Chondrocyte (in vitro differentiated cells): ENCODE measurements at regions not wholly inside any gene's neighbourhood (a gene's known extent, or its start where the extent isn't known, plus 50 kb on each side); places are given as distances from the start of the nearest gene placed in this dataset.

Source experiments
- DNase-seq: peaks from one replicate; pipeline ENCODE4 v3.0.0; 2021; ENCODE audit warnings: mixed read lengths, low spot score
- H3K27ac Mint-ChIP-seq: one replicate; pipeline ENCODE4 v1.8.0; 2021; ENCODE audit warnings: mild to moderate bottlenecking, moderate library complexity, mixed read lengths; ENCODE audit not compliant: unreplicated experiment
- H3K27me3 Mint-ChIP-seq: 2 replicates; pipeline ENCODE4 v1.8.0; 2021; ENCODE audit warnings: low read depth, mixed read lengths
- H3K36me3 Mint-ChIP-seq: 2 replicates; pipeline ENCODE4 v1.8.0; 2021; ENCODE audit warnings: low read depth, mixed read lengths
- H3K4me1 Mint-ChIP-seq: 2 replicates; pipeline ENCODE4 v1.8.0; 2021; ENCODE audit warnings: low read depth, mild to moderate bottlenecking, mixed read lengths
- H3K4me3 Mint-ChIP-seq: one replicate; pipeline ENCODE4 v1.8.0; 2021; ENCODE audit warnings: mild to moderate bottlenecking, moderate library complexity, mixed read lengths; ENCODE audit not compliant: unreplicated experiment
- H3K9me3 Mint-ChIP-seq: 2 replicates; pipeline ENCODE4 v1.8.0; 2021; ENCODE audit warnings: low read depth, mixed read lengths
- CTCF ChIP-seq: fragments of 200-600 bp; sonication (generic); IDR thresholded peaks from 2 replicates; pipeline ENCODE4 v1.5.0; 2021; ENCODE audit warnings: antibody characterized with exemption, mild to moderate bottlenecking, moderate library complexity

- Mint-ChIP-seq H3K27me3 (no peaks in the 10 kb centered on the region), H3K4me3 (no peak overlapping the region)
These were observed 205.9 kb downstream of the CD47 start for GRCh38 chr3:107884719-107885460.

GRCh38 chr3:107884028-107884427, 206.8 kb downstream of the CD47 start:
- Mint-ChIP-seq H3K4me1 (peaks cover 36% of the 10 kb centered on the region), H3K4me3 (no peak overlapping the region), H3K27me3 (no peaks in the 10 kb centered on the region), H3K27ac (no peak overlapping the region), H3K9me3 (peaks cover under 1% of the 10 kb centered on the region), H3K36me3 (peaks cover 2% of the 10 kb centered on the region)
- TF ChIP-seq CTCF: no peak
- DNase-seq: no peak

More at GRCh38 chr3:107884719-107885460, 205.9 kb downstream of the CD47 start:
- H3K4me1 Mint-ChIP-seq: peaks cover 36% of the 10 kb centered on the region
- DNase-seq: no peak
- H3K27ac Mint-ChIP-seq: peak overlapping the region; percentile 84
- peaks cover 7% of the 10 kb centered on the region for H3K9me3 Mint-ChIP-seq
- peak; percentile 70 for TF ChIP-seq CTCF
- peaks cover 4% of the 10 kb centered on the region for H3K36me3 Mint-ChIP-seq

GRCh38 chr3:107882881-107883280, 207.9 kb downstream of the CD47 start:
- H3K4me1 Mint-ChIP-seq: peaks cover 36% of the 10 kb centered on the region
- no peaks in the 10 kb centered on the region for H3K9me3 Mint-ChIP-seq
- no peak for TF ChIP-seq CTCF
- no peaks in the 10 kb centered on the region for H3K27me3 Mint-ChIP-seq
- no peak overlapping the region for H3K4me3 Mint-ChIP-seq
- H3K36me3 Mint-ChIP-seq: no peaks in the 10 kb centered on the region
- DNase-seq: no peak
- H3K27ac Mint-ChIP-seq: no peak overlapping the region

- Mint-ChIP-seq H3K4me3 (no peak overlapping the region), H3K9me3 (no peaks in the 10 kb centered on the region), H3K27ac (no peak overlapping the region), H3K4me1 (peaks cover 36% of the 10 kb centered on the region), H3K27me3 (no peaks in the 10 kb centered on the region), H3K36me3 (no peaks in the 10 kb centered on the region)
- DNase-seq: no peak
- TF ChIP-seq CTCF: no peak
These were observed 208.6 kb downstream of the CD47 start for GRCh38 chr3:107882261-107882660.

GRCh38 chr3:107881509-107881908, 209.3 kb downstream of the CD47 start:
- no peak for TF ChIP-seq CTCF
- Mint-ChIP-seq H3K36me3 (no peaks in the 10 kb centered on the region), H3K27me3 (no peaks in the 10 kb centered on the region), H3K27ac (peak overlapping the region; percentile 4), H3K4me3 (no peak overlapping the region), H3K4me1 (peaks cover 40% of the 10 kb centered on the region), H3K9me3 (no peaks in the 10 kb centered on the region)
- DNase-seq: no peak
